Esophagus squamous epithelium (tissue), 4 donors: ENCODE measurements at regions not wholly inside any gene's neighbourhood (a gene's known extent, or its start where the extent isn't known, plus 50 kb on each side); places are given as distances from the start of the nearest gene placed in this dataset.

Source experiments
- CTCF ChIP-seq, 6 experiments: fragments of 450-650 bp in 4 of 6; fragments of 200-600 bp in 2 of 6; sonication (generic) in 2 of 6; IDR thresholded peaks; one replicate each; pipeline ENCODE4 v1.5.1; 2016 to 2019; ENCODE audit warnings: antibody characterized with exemption in 6 of 6, mild to moderate bottlenecking in 4 of 6, moderate library complexity in 4 of 6
- POLR2A ChIP-seq, 4 donors: fragments of 450-650 bp; IDR thresholded peaks; one replicate each; pipeline ENCODE4 v1.6.1; 2017; ENCODE audit warnings: antibody characterized with exemption in 4 of 4, mild to moderate bottlenecking in 4 of 4, moderate library complexity in 3 of 4

- no peak for TF ChIP-seq POLR2A (IDR thresholded peaks at IDR 0.05)
- TF ChIP-seq CTCF (IDR thresholded peaks at IDR 0.05): no peak
Observed at GRCh38 chr6:103001724-103002123, 1608.2 kb downstream of the GRIK2 start.
